GM04504 (cell line): ENCODE measurements at regions not wholly inside any gene's neighbourhood (a gene's known extent, or its start where the extent isn't known, plus 50 kb on each side); places are given as distances from the start of the nearest gene placed in this dataset.

Experiments
- DNase-seq: peaks from one replicate; pipeline ENCODE4 v3.0.0-alpha.2; 2012; ENCODE audit warnings: low read depth

- DNase-seq, result no peak
Measured at GRCh38 chr2:14684516-14684915, 52.0 kb downstream of the LRATD1 start.

- no peak for DNase-seq
Measured at GRCh38 chr2:14690926-14691325, 58.4 kb downstream of the LRATD1 start.

GRCh38 chr2:14693874-14694273 lies 61.4 kb downstream of the LRATD1 start:
- DNase-seq, result no peak

GRCh38 chr2:14700753-14701152 lies 68.2 kb downstream of the LRATD1 start:
- no peak for DNase-seq

- no peak for DNase-seq
Measured at GRCh38 chr2:14702258-14702657, 69.7 kb downstream of the LRATD1 start.

- DNase-seq, result no peak
Measured at GRCh38 chr2:14706201-14706600, 73.7 kb downstream of the LRATD1 start.

GRCh38 chr2:14712111-14712510 lies 79.6 kb downstream of the LRATD1 start:
- no peak for DNase-seq

- no peak for DNase-seq
Measured at GRCh38 chr2:14713248-14713647, 80.7 kb downstream of the LRATD1 start.

GRCh38 chr2:14715600-14715999 lies 83.1 kb downstream of the LRATD1 start:
- DNase-seq, result no peak

GRCh38 chr2:14716319-14716718 lies 83.8 kb downstream of the LRATD1 start:
- no peak for DNase-seq

GRCh38 chr2:14717131-14717530 lies 84.6 kb downstream of the LRATD1 start:
- DNase-seq, result no peak

GRCh38 chr2:14720319-14720718 lies 87.8 kb downstream of the LRATD1 start:
- DNase-seq, result no peak

GRCh38 chr2:14720739-14721138 lies 88.2 kb downstream of the LRATD1 start:
- no peak for DNase-seq

- no peak for DNase-seq
Measured at GRCh38 chr2:14722904-14723570, 90.5 kb downstream of the LRATD1 start.

GRCh38 chr2:14723684-14724083 lies 91.2 kb downstream of the LRATD1 start:
- no peak for DNase-seq

GRCh38 chr2:14735696-14736095 lies 103.2 kb downstream of the LRATD1 start:
- no peak for DNase-seq

- DNase-seq, result no peak
Measured at GRCh38 chr2:14737201-14737600, 104.7 kb downstream of the LRATD1 start.

GRCh38 chr2:14743861-14744260 lies 111.3 kb downstream of the LRATD1 start:
- no peak for DNase-seq

- DNase-seq, result no peak
Measured at GRCh38 chr2:14745288-14746076, 113.0 kb downstream of the LRATD1 start.

- DNase-seq, result no peak
Measured at GRCh38 chr2:14746133-14746532, 113.6 kb downstream of the LRATD1 start.

- no peak for DNase-seq
Measured at GRCh38 chr2:14747447-14747846, 114.9 kb downstream of the LRATD1 start.

GRCh38 chr2:14749884-14750283 lies 117.4 kb downstream of the LRATD1 start:
- DNase-seq, result no peak

GRCh38 chr2:14750433-14750832 lies 117.9 kb downstream of the LRATD1 start:
- no peak for DNase-seq

- DNase-seq, result no peak
Measured at GRCh38 chr2:14751581-14751980, 119.1 kb downstream of the LRATD1 start.
